Astrocyte (in vitro differentiated cells and primary cell): ENCODE measurements at regions not wholly inside any gene's neighbourhood (a gene's known extent, or its start where the extent isn't known, plus 50 kb on each side); places are given as distances from the start of the nearest gene placed in this dataset.

Experiments
- DNase-seq: peaks from one replicate; pipeline ENCODE4 v3.0.0-alpha.2; 2010; ENCODE audit warnings: low read depth
- FAIRE-seq: peaks from 2 replicates; lab custom pipeline; 2011; peaks lifted over from hg19 to GRCh38; lab: Jason Lieb, UNC
- H2AFZ ChIP-seq: 2 replicates; pipeline ENCODE4 v1.6.0; 2012; ENCODE audit warnings: low read depth, low read length, inconsistent platforms
- H3K27ac ChIP-seq: 2 replicates; pipeline ENCODE4 v1.5.1; 2011; ENCODE audit warnings: low read depth, low read length, inconsistent platforms
- H3K27me3 ChIP-seq: 2 replicates; pipeline ENCODE4 v1.6.0; 2011; ENCODE audit warnings: low read length, inconsistent platforms; ENCODE audit not compliant: insufficient read depth
- H3K36me3 ChIP-seq: 2 replicates; pipeline ENCODE4 v1.5.1; 2011; ENCODE audit warnings: low read length, inconsistent platforms; ENCODE audit not compliant: insufficient read depth
- H3K4me1 ChIP-seq: 2 replicates; pipeline ENCODE4 v1.5.1; 2011; ENCODE audit warnings: low read length, inconsistent platforms; ENCODE audit not compliant: insufficient read depth
- H3K4me2 ChIP-seq: 2 replicates; pipeline ENCODE4 v1.6.0; 2012; ENCODE audit warnings: low read length, inconsistent platforms
- H3K4me3 ChIP-seq: 2 replicates; pipeline ENCODE4 v1.5.1; 2011; ENCODE audit warnings: low read depth, mild to moderate bottlenecking, low read length, inconsistent platforms; ENCODE audit not compliant: insufficient read depth
- H3K79me2 ChIP-seq: 2 replicates; pipeline ENCODE4 v1.6.0; 2012; ENCODE audit warnings: mild to moderate bottlenecking, low read length, inconsistent platforms; ENCODE audit not compliant: insufficient read depth
- H3K9ac ChIP-seq: 2 replicates; pipeline ENCODE4 v1.6.0; 2012; ENCODE audit warnings: mild to moderate bottlenecking, low read length, inconsistent platforms
- H3K9me3 ChIP-seq: 2 replicates; pipeline ENCODE4 v1.5.1; 2012; ENCODE audit warnings: low read depth, mild to moderate bottlenecking, low read length, inconsistent platforms; ENCODE audit not compliant: insufficient read depth
- H4K20me1 ChIP-seq: 2 replicates; pipeline ENCODE4 v1.6.0; 2012; ENCODE audit warnings: low read length, inconsistent platforms; ENCODE audit not compliant: insufficient read depth
- H3K27ac Mint-ChIP-seq: one replicate; pipeline ENCODE4 v1.8.0; 2021; ENCODE audit warnings: mild to moderate bottlenecking, mixed read lengths; ENCODE audit not compliant: unreplicated experiment
- H3K27me3 Mint-ChIP-seq: one replicate; pipeline ENCODE4 v1.8.0; 2021; ENCODE audit warnings: low read depth, mixed read lengths; ENCODE audit not compliant: unreplicated experiment
- H3K36me3 Mint-ChIP-seq: one replicate; pipeline ENCODE4 v1.8.0; 2021; ENCODE audit warnings: low read depth, mixed read lengths; ENCODE audit not compliant: unreplicated experiment
- H3K4me1 Mint-ChIP-seq: one replicate; pipeline ENCODE4 v1.8.0; 2021; ENCODE audit warnings: low read depth, mixed read lengths; ENCODE audit not compliant: unreplicated experiment
- H3K4me3 Mint-ChIP-seq: one replicate; pipeline ENCODE4 v1.8.0; 2021; ENCODE audit warnings: mild to moderate bottlenecking, moderate library complexity, mixed read lengths; ENCODE audit not compliant: unreplicated experiment
- H3K9me3 Mint-ChIP-seq: one replicate; pipeline ENCODE4 v1.8.0; 2021; ENCODE audit warnings: mild to moderate bottlenecking, mixed read lengths; ENCODE audit not compliant: unreplicated experiment
- CTCF ChIP-seq: IDR thresholded peaks from 2 replicates; pipeline ENCODE4 v1.5.1; 2011; ENCODE audit warnings: low read depth, mild to moderate bottlenecking, inconsistent platforms, low read length, moderate library complexity; ENCODE audit not compliant: insufficient read depth
- EZH2 ChIP-seq: IDR thresholded peaks from 2 replicates; pipeline ENCODE4 v1.6.1; 2012; ENCODE audit warnings: mild to moderate bottlenecking, low read length, inconsistent platforms; ENCODE audit not compliant: insufficient read depth

DNA sequence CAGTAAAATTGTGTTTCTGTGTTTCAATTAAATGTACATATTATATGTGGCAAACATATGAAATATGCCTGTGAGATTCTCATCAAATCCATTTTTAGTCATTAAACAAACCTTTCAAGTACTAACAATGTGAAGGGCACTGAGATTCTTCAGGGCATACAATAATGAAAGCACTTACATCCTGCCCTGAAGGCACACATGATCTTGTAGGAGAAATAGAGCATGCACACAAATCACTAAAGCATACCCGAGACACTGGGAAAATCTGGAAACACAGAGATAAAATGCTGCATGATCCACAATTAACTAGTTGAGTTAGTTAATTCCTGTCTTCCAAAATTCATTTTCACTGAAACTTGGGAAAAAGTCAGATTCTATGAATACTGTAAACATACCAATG, 810.5 kb upstream of the NECTIN3 start:
- TF ChIP-seq CTCF (no peak), EZH2 (no peak)
- no peaks in the 10 kb centered on the region for H3K36me3 Mint-ChIP-seq

DNA sequence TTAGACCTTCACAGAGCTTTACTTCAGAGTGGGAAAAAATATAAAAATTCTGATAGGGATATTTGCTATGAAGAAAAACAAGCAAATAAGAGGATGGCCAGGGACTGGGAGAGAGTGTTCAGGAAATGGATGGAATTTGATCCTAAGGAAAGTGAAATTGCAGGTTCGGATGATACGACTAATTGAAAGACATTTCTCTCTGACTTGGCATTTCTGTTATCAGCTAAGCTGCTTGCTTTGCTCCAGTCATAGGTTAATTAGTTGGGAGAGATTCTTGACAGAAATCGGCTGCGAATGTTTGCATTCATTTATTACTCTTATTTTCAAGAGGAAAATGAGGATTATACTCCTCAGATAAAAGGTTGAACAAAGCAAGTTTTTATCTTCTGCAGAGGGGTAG, 808.7 kb upstream of the NECTIN3 start:
- no peaks in the 10 kb centered on the region for H3K79me2 ChIP-seq
- H3K9me3 ChIP-seq: no peaks in the 10 kb centered on the region
- no peaks in the 10 kb centered on the region for H3K36me3 Mint-ChIP-seq
- no peaks in the 10 kb centered on the region for H3K4me1 ChIP-seq
- no peak overlapping the region for H3K9ac ChIP-seq
- DNase-seq (no peak), FAIRE-seq (no peak)
- no peaks in the 10 kb centered on the region for H3K27me3 Mint-ChIP-seq
- no peak overlapping the region for H3K4me3 ChIP-seq
- peaks cover 2% of the 10 kb centered on the region for H3K9me3 Mint-ChIP-seq
- TF ChIP-seq CTCF (no peak), EZH2 (no peak)
- no peaks in the 10 kb centered on the region for H4K20me1 ChIP-seq
- H3K27ac Mint-ChIP-seq: no peak overlapping the region
- no peak overlapping the region for H2AFZ ChIP-seq
- H3K27me3 ChIP-seq: no peaks in the 10 kb centered on the region
- peaks cover 2% of the 10 kb centered on the region for H3K4me1 Mint-ChIP-seq
- no peaks in the 10 kb centered on the region for H3K36me3 ChIP-seq
- H3K27ac ChIP-seq: no peak overlapping the region
- no peak overlapping the region for H3K4me3 Mint-ChIP-seq
- H3K4me2 ChIP-seq: no peak overlapping the region

More for the DNA sequence above, 810.5 kb upstream of the NECTIN3 start:
- no peaks in the 10 kb centered on the region for H3K9me3 ChIP-seq
- no peak overlapping the region for H3K4me3 ChIP-seq
- no peaks in the 10 kb centered on the region for H3K27me3 Mint-ChIP-seq
- FAIRE-seq (no peak), DNase-seq (no peak)
- H3K27ac Mint-ChIP-seq: no peak overlapping the region
- no peak overlapping the region for H3K9ac ChIP-seq
- no peaks in the 10 kb centered on the region for H4K20me1 ChIP-seq
- no peak overlapping the region for H2AFZ ChIP-seq
- H3K27me3 ChIP-seq: no peaks in the 10 kb centered on the region
- H3K79me2 ChIP-seq: no peaks in the 10 kb centered on the region
- peaks cover 2% of the 10 kb centered on the region for H3K4me1 Mint-ChIP-seq
- no peaks in the 10 kb centered on the region for H3K36me3 ChIP-seq
- H3K4me2 ChIP-seq: no peak overlapping the region
- no peak overlapping the region for H3K4me3 Mint-ChIP-seq
- peaks cover 2% of the 10 kb centered on the region for H3K9me3 Mint-ChIP-seq
- no peaks in the 10 kb centered on the region for H3K4me1 ChIP-seq
- no peak overlapping the region for H3K27ac ChIP-seq

- Mint-ChIP-seq H3K4me3 (no peak overlapping the region), H3K4me1 (peaks cover 2% of the 10 kb centered on the region), H3K27me3 (no peaks in the 10 kb centered on the region), H3K9me3 (no peaks in the 10 kb centered on the region), H3K36me3 (no peaks in the 10 kb centered on the region), H3K27ac (no peak overlapping the region)
- Histone ChIP-seq H3K4me1 (no peaks in the 10 kb centered on the region), H4K20me1 (no peaks in the 10 kb centered on the region), H3K9ac (no peak overlapping the region), H3K4me2 (no peak overlapping the region), H3K9me3 (no peaks in the 10 kb centered on the region), H3K27ac (no peak overlapping the region), H3K4me3 (no peak overlapping the region), H3K79me2 (no peaks in the 10 kb centered on the region), H2AFZ (no peak overlapping the region), H3K27me3 (no peaks in the 10 kb centered on the region), H3K36me3 (no peaks in the 10 kb centered on the region)
- TF ChIP-seq EZH2 (no peak), CTCF (no peak)
- no peak for FAIRE-seq
- DNase-seq: no peak
These were observed 806.3 kb upstream of the NECTIN3 start for GRCh38 chr3:110265302-110265701.
